ENCODE measurements at regions not wholly inside any gene's neighbourhood (a gene's known extent, or its start where the extent isn't known, plus 50 kb on each side); places are given as distances from the start of the nearest gene placed in this dataset.

GRCh38 chr5:5884593-5884992 lies 462.1 kb downstream of the ICE1 start:
- intact Hi-C loops (cut with micrococcal nuclease; ENCODE audit: unreplicated experiment), result no loop called here
- CTCF ChIA-PET, result no interaction called here
- no TSS peak for BruUV-seq (replicated peaks)

DNA sequence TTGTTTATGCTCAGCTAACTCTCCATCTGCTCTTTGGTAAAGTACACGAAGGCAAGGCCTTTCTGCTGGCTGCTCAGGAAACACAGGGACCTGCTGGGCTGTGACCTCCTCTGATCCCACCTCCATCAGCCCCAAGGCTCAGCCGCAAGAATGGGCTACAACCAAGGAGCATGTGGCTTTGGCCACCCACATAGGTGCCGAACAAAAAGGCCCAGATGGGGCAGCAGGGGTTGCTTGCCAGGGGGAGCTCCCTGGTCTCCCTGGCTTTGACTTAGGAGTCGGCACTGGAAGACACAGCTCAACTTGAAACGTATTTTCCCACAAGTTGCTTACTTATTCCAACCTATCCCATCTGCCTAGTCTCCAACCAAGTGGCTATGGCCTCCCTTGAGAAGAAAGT lies 461.1 kb downstream of the ICE1 start:
- Histone ChIP-seq H3K27me3 (replicated peaks; ENCODE audit: insufficient read depth, low read depth, low read length, poor library complexity) (peaks cover 11% of the 10 kb centered on the region), H3K27ac (ENCODE audit: low read depth, low read length, poor library complexity, severe bottlenecking) (no peak overlapping the region), H3K9me3 (ENCODE audit: low read depth, low read length, poor library complexity, severe bottlenecking) (no peaks in the 10 kb centered on the region), H3K4me3 (ENCODE audit: low read depth, low read length, poor library complexity, severe bottlenecking) (no peak overlapping the region), H3K36me3 (ENCODE audit: insufficient read depth, low read length, poor library complexity, severe bottlenecking) (no peaks in the 10 kb centered on the region), H3K4me1 (ENCODE audit: insufficient read depth, low read length, poor library complexity, severe bottlenecking) (no peaks in the 10 kb centered on the region)
- ChIA-PET POLR2A (ENCODE audit: low non-redundant PET) (no interaction called here), CTCF (no interaction called here)
- intact Hi-C loops (cut with micrococcal nuclease; ENCODE audit: unreplicated experiment), result no loop called here
- TF ChIP-seq CTCF (conservative IDR thresholded peaks at IDR 0.05; ENCODE audit: low read depth, low read length) (no peak), EZH2 (IDR thresholded peaks at IDR 0.05; ENCODE audit: borderline replicate concordance, low read depth, low read length, poor library complexity, severe bottlenecking) (no peak)
- no peak for DNase-seq (ENCODE audit: low spot score)
- no TSS peak for BruUV-seq (replicated peaks)

More at GRCh38 chr5:5884593-5884992, 462.1 kb downstream of the ICE1 start:
- H3K4me3 ChIP-seq (ENCODE audit: low read depth, low read length, poor library complexity, severe bottlenecking), result no peak overlapping the region
- H3K27ac ChIP-seq (ENCODE audit: low read depth, low read length, poor library complexity, severe bottlenecking), result no peak overlapping the region
- POLR2A ChIA-PET (ENCODE audit: low non-redundant PET), result no interaction called here
- peaks cover 12% of the 10 kb centered on the region for H3K27me3 ChIP-seq (replicated peaks; ENCODE audit: insufficient read depth, low read depth, low read length, poor library complexity)
- H3K9me3 ChIP-seq (ENCODE audit: low read depth, low read length, poor library complexity, severe bottlenecking), result no peaks in the 10 kb centered on the region
- H3K4me1 ChIP-seq (ENCODE audit: insufficient read depth, low read length, poor library complexity, severe bottlenecking), result no peaks in the 10 kb centered on the region
- H3K36me3 ChIP-seq (ENCODE audit: insufficient read depth, low read length, poor library complexity, severe bottlenecking), result no peaks in the 10 kb centered on the region
- no peak for TF ChIP-seq CTCF (conservative IDR thresholded peaks at IDR 0.05; ENCODE audit: low read depth, low read length)
- TF ChIP-seq EZH2 (IDR thresholded peaks at IDR 0.05; ENCODE audit: borderline replicate concordance, low read depth, low read length, poor library complexity, severe bottlenecking), result no peak
- no peak for DNase-seq (ENCODE audit: low spot score)

GRCh38 chr5:5883146-5883545 lies 460.7 kb downstream of the ICE1 start:
- ChIA-PET POLR2A (ENCODE audit: low non-redundant PET) (no interaction called here), CTCF (no interaction called here)
- Histone ChIP-seq H3K4me3 (ENCODE audit: low read depth, low read length, poor library complexity, severe bottlenecking) (no peak overlapping the region), H3K36me3 (ENCODE audit: insufficient read depth, low read length, poor library complexity, severe bottlenecking) (no peaks in the 10 kb centered on the region), H3K9me3 (ENCODE audit: low read depth, low read length, poor library complexity, severe bottlenecking) (no peaks in the 10 kb centered on the region), H3K27ac (ENCODE audit: low read depth, low read length, poor library complexity, severe bottlenecking) (no peak overlapping the region), H3K27me3 (replicated peaks; ENCODE audit: insufficient read depth, low read depth, low read length, poor library complexity) (peaks cover 11% of the 10 kb centered on the region), H3K4me1 (ENCODE audit: insufficient read depth, low read length, poor library complexity, severe bottlenecking) (no peaks in the 10 kb centered on the region)
- intact Hi-C loops (cut with micrococcal nuclease; ENCODE audit: unreplicated experiment), result no loop called here
- DNase-seq (ENCODE audit: low spot score), result no peak
- TF ChIP-seq CTCF (conservative IDR thresholded peaks at IDR 0.05; ENCODE audit: low read depth, low read length), result no peak
- no peak for TF ChIP-seq EZH2 (IDR thresholded peaks at IDR 0.05; ENCODE audit: borderline replicate concordance, low read depth, low read length, poor library complexity, severe bottlenecking)
- no TSS peak for BruUV-seq (replicated peaks)
